CD4-positive, alpha-beta T cell (primary cell): ENCODE measurements at regions not wholly inside any gene's neighbourhood (a gene's known extent, or its start where the extent isn't known, plus 50 kb on each side); places are given as distances from the start of the nearest gene placed in this dataset.

ENCODE experiments used
- ATAC-seq: fragments of 200-7000 bp; cut with Tn5 transposase; one replicate; pipeline ENCODE4 v1.10.0; 2022; ENCODE audit warnings: mild to moderate bottlenecking; ENCODE audit not compliant: poor library complexity
- CTCF ChIA-PET: fragments of 350-600 bp; sonication (Branson Sonifier 250); formaldehyde crosslinking; loops from one replicate; lab custom pipeline; 2021; ENCODE audit warnings: antibody characterized with exemption, inconsistent platforms; lab: Charles Lee
- POLR2A ChIA-PET: fragments of 350-600 bp; sonication (Branson Sonifier 250); formaldehyde crosslinking; loops from one replicate; lab custom pipeline; 2021; ENCODE audit warnings: antibody characterized with exemption, inconsistent platforms; lab: Charles Lee
- DNase-seq, 14 experiments: peaks; one replicate each; pipeline ENCODE4 v3.0.0-alpha.2; 2013 to 2020; ENCODE audit warnings: mixed read lengths in 2 of 14
- H3K27ac ChIP-seq, 2 donors: one replicate each; pipeline versions ENCODE4 v1.5.1 to v1.7.0; 2013; ENCODE audit warnings: low read length in 2 of 2, low read depth in 1 of 2, mild to moderate bottlenecking in 1 of 2
- H3K27me3 ChIP-seq, 2 experiments: 1 replicate in 1 of 2; 2 replicates in 1 of 2; pipeline versions ENCODE4 v1.6.1 to v1.7.0; 2013; ENCODE audit warnings: low read length in 2 of 2, control low read depth in 1 of 2, mild to moderate bottlenecking in 1 of 2, moderate library complexity in 1 of 2; ENCODE audit not compliant: insufficient read depth in 2 of 2, control insufficient read depth in 1 of 2
- H3K36me3 ChIP-seq: one replicate; pipeline ENCODE4 v1.6.1; 2013; ENCODE audit warnings: low read length, control low read depth; ENCODE audit not compliant: insufficient read depth
- H3K4me1 ChIP-seq: one replicate; pipeline ENCODE4 v1.6.1; 2013; ENCODE audit warnings: low read length, control low read depth; ENCODE audit not compliant: insufficient read depth
- H3K4me3 ChIP-seq: one replicate; pipeline ENCODE4 v1.5.1; 2013; ENCODE audit warnings: mild to moderate bottlenecking, low read length, moderate library complexity
- H3K9me3 ChIP-seq, 2 experiments: 1 replicate in 1 of 2; 2 replicates in 1 of 2; pipeline versions ENCODE4 v1.6.1 to v1.7.0; 2013; ENCODE audit warnings: low read length in 2 of 2, mild to moderate bottlenecking in 2 of 2, control low read depth in 1 of 2, moderate library complexity in 1 of 2; ENCODE audit not compliant: control insufficient read depth in 1 of 2, insufficient read depth in 1 of 2
- H3K27ac Mint-ChIP-seq: one replicate; pipeline ENCODE4 v1.8.0; 2020; ENCODE audit warnings: mixed read lengths
- H3K27me3 Mint-ChIP-seq: one replicate; pipeline ENCODE4 v1.8.0; 2021; ENCODE audit warnings: mixed read lengths
- H3K36me3 Mint-ChIP-seq: one replicate; pipeline ENCODE4 v1.8.0; 2021; ENCODE audit warnings: low read depth, mixed read lengths
- H3K4me1 Mint-ChIP-seq: one replicate; pipeline ENCODE4 v1.8.0; 2021; ENCODE audit warnings: low read depth, mixed read lengths
- H3K4me3 Mint-ChIP-seq: one replicate; pipeline ENCODE4 v1.8.0; 2020; ENCODE audit warnings: mild to moderate bottlenecking, mixed read lengths
- H3K9me3 Mint-ChIP-seq: one replicate; pipeline ENCODE4 v1.8.0; 2020; ENCODE audit warnings: mixed read lengths
- CTCF ChIP-seq: fragments of 200-600 bp; IDR thresholded peaks from one replicate; pipeline ENCODE4 v1.8.0; 2022; ENCODE audit warnings: antibody characterized with exemption, mild to moderate bottlenecking
- intact Hi-C, 2 experiments: fragments of 100-400 bp; cut with DNase I in 1 of 2; cut with micrococcal nuclease in 1 of 2; formaldehyde crosslinking; loops; one replicate each; pipeline versions ENCODE4 v1.15.1 to v1.9.0; 2023 to 2025; cut with DNase I, micrococcal nuclease

DNA sequence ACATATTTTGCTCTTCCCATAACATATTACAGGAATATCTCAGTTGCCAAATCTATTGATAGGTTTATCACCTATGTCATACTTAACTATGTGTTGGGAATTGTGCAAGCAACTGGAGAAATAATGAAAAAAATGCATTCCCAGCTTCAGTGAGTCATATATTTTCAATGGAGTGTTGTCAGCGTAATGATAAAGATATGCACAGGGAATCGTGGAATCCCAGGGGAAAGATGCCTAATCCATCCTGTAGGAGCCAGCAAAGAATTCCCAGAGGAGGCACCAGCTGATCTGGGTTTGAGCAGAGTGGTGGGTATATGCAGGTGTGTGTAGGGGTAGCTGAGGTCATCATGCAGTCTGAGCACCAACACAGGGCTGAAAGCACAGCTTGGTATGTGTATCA is 213.3 kb upstream of the DAB1 start:
- H3K27me3 Mint-ChIP-seq: peaks cover 14% of the 10 kb centered on the region
- ATAC-seq: no peak

GRCh38 chr1:57633881-57634280 is 210.0 kb upstream of the DAB1 start:
- Histone ChIP-seq H3K36me3 (no peaks in the 10 kb centered on the region), H3K27ac (no peak overlapping the region), H3K27me3 (no peaks in the 10 kb centered on the region), H3K4me3 (no peak overlapping the region), H3K9me3 (no peaks in the 10 kb centered on the region), H3K4me1 (no peaks in the 10 kb centered on the region)
- no peaks in the 10 kb centered on the region for H3K9me3 Mint-ChIP-seq
- H3K4me1 Mint-ChIP-seq: no peaks in the 10 kb centered on the region
- no peak for ATAC-seq
- H3K27me3 Mint-ChIP-seq: peaks cover 10% of the 10 kb centered on the region
- no peak for DNase-seq
- ChIA-PET CTCF (no interaction called here), POLR2A (no interaction called here)
- no peak overlapping the region for H3K4me3 Mint-ChIP-seq
- H3K27ac Mint-ChIP-seq: no peak overlapping the region
- TF ChIP-seq CTCF: no peak
- intact Hi-C loops: no loop called here
- H3K36me3 Mint-ChIP-seq: no peaks in the 10 kb centered on the region

More for the DNA sequence above, 213.3 kb upstream of the DAB1 start:
- H3K4me3 Mint-ChIP-seq: no peak overlapping the region
- no peak overlapping the region for H3K27ac Mint-ChIP-seq
- ChIA-PET POLR2A (no interaction called here), CTCF (no interaction called here)
- H3K9me3 Mint-ChIP-seq: no peaks in the 10 kb centered on the region
- Histone ChIP-seq H3K27me3 (no peaks in the 10 kb centered on the region), H3K4me3 (no peak overlapping the region), H3K9me3 (no peaks in the 10 kb centered on the region), H3K27ac (no peak overlapping the region), H3K4me1 (no peaks in the 10 kb centered on the region), H3K36me3 (no peaks in the 10 kb centered on the region)
- intact Hi-C loops: no loop called here
- TF ChIP-seq CTCF: no peak
- no peak for DNase-seq
- no peaks in the 10 kb centered on the region for H3K36me3 Mint-ChIP-seq
- no peaks in the 10 kb centered on the region for H3K4me1 Mint-ChIP-seq

GRCh38 chr1:57633056-57633455 is 209.2 kb upstream of the DAB1 start:
- Histone ChIP-seq H3K9me3 (no peaks in the 10 kb centered on the region), H3K36me3 (no peaks in the 10 kb centered on the region), H3K4me1 (no peaks in the 10 kb centered on the region), H3K27me3 (no peaks in the 10 kb centered on the region), H3K4me3 (no peak overlapping the region), H3K27ac (no peak overlapping the region)
- H3K27ac Mint-ChIP-seq: no peak overlapping the region
- DNase-seq: no peak
- no peaks in the 10 kb centered on the region for H3K4me1 Mint-ChIP-seq
- ATAC-seq: no peak
- H3K27me3 Mint-ChIP-seq: peaks cover 10% of the 10 kb centered on the region
- intact Hi-C loops: no loop called here
- H3K36me3 Mint-ChIP-seq: no peaks in the 10 kb centered on the region
- POLR2A ChIA-PET: no interaction called here
- no peak for TF ChIP-seq CTCF
- H3K4me3 Mint-ChIP-seq: no peak overlapping the region
- no peaks in the 10 kb centered on the region for H3K9me3 Mint-ChIP-seq
- CTCF ChIA-PET: no interaction called here
